Activated CD4-positive, alpha-beta memory T cell treated with anti-CD3 and anti-CD28 coated beads for 36 hours (primary cell): ENCODE measurements at regions not wholly inside any gene's neighbourhood (a gene's known extent, or its start where the extent isn't known, plus 50 kb on each side); places are given as distances from the start of the nearest gene placed in this dataset.
"Not testable (repeated sequence)": the region's sequence is repeated elsewhere in the genome, so short reads cannot be mapped to it uniquely, and the experiment has no call there.

Source experiments
- CTCF ChIA-PET: fragments of 350-600 bp; sonication (Branson Sonifier 250); formaldehyde crosslinking; loops from one replicate; lab custom pipeline; 2021; ENCODE audit warnings: antibody characterized with exemption, inconsistent platforms; lab: Charles Lee
- POLR2A ChIA-PET: fragments of 350-600 bp; sonication (Branson Sonifier 250); formaldehyde crosslinking; loops from one replicate; lab custom pipeline; 2021; ENCODE audit warnings: antibody characterized with exemption; lab: Charles Lee
- DNase-seq: peaks from one replicate; pipeline ENCODE4 v3.0.0-alpha.2; 2020
- H3K27ac Mint-ChIP-seq: one replicate; pipeline ENCODE4 v1.8.0; 2021; ENCODE audit warnings: mixed read lengths
- H3K27me3 Mint-ChIP-seq: one replicate; pipeline ENCODE4 v1.8.0; 2021; ENCODE audit warnings: mixed read lengths
- H3K36me3 Mint-ChIP-seq: one replicate; pipeline ENCODE4 v1.8.0; 2021; ENCODE audit warnings: mixed read lengths
- H3K4me1 Mint-ChIP-seq: one replicate; pipeline ENCODE4 v1.8.0; 2021; ENCODE audit warnings: low read depth, mixed read lengths
- H3K4me3 Mint-ChIP-seq: one replicate; pipeline ENCODE4 v1.8.0; 2021; ENCODE audit warnings: mild to moderate bottlenecking, mixed read lengths
- H3K9me3 Mint-ChIP-seq: one replicate; pipeline ENCODE4 v1.8.0; 2021; ENCODE audit warnings: mixed read lengths
- intact Hi-C: fragments of 100-400 bp; cut with micrococcal nuclease; formaldehyde crosslinking; loops from one replicate; pipeline ENCODE4 v1.15.1; 2023

DNA sequence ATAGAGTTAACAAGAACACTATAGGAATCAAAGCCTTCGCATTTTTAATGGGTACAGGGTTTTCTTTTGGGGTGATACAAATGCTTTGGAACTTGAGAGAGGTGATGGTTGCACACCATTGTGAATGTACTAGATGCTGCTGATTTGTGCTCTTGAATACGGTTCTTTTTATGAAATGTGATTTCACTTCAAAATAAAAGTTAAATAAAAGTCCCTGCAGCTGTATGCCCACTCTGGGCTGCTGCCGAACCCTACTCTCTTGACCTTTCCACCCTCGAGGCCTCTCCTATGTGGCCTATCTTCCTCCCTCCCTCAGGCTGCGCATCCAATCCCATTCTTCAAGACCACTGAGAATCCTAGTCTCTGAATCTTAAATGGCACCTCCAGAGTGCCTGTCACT, 168.5 kb upstream of the AJAP1 start:
- Mint-ChIP-seq H3K9me3 (no peaks in the 10 kb centered on the region), H3K36me3 (no peaks in the 10 kb centered on the region), H3K4me1 (no peaks in the 10 kb centered on the region), H3K27ac (no peak overlapping the region), H3K4me3 (no peak overlapping the region), H3K27me3 (no peaks in the 10 kb centered on the region)
- ChIA-PET POLR2A (no interaction called here), CTCF (no interaction called here)
- intact Hi-C loops = no loop called here
- no peak for DNase-seq

- Mint-ChIP-seq H3K27ac (no peak overlapping the region), H3K36me3 (no peaks in the 10 kb centered on the region), H3K4me3 (no peak overlapping the region), H3K9me3 (no peaks in the 10 kb centered on the region), H3K27me3 (peaks cover 3% of the 10 kb centered on the region), H3K4me1 (no peaks in the 10 kb centered on the region)
- no peak for DNase-seq
- ChIA-PET CTCF (no interaction called here), POLR2A (no interaction called here)
- intact Hi-C loops = no loop called here
Observed at GRCh38 chr1:4486408-4487120, 167.8 kb upstream of the AJAP1 start.

GRCh38 chr1:4488018-4488417, 166.4 kb upstream of the AJAP1 start:
- Mint-ChIP-seq H3K4me3 (no peak overlapping the region), H3K27me3 (peaks cover 3% of the 10 kb centered on the region), H3K4me1 (no peaks in the 10 kb centered on the region), H3K36me3 (no peaks in the 10 kb centered on the region), H3K27ac (no peak overlapping the region), H3K9me3 (no peaks in the 10 kb centered on the region)
- ChIA-PET POLR2A (no interaction called here), CTCF (no interaction called here)
- intact Hi-C loops = no loop called here
- DNase-seq = no peak

DNA sequence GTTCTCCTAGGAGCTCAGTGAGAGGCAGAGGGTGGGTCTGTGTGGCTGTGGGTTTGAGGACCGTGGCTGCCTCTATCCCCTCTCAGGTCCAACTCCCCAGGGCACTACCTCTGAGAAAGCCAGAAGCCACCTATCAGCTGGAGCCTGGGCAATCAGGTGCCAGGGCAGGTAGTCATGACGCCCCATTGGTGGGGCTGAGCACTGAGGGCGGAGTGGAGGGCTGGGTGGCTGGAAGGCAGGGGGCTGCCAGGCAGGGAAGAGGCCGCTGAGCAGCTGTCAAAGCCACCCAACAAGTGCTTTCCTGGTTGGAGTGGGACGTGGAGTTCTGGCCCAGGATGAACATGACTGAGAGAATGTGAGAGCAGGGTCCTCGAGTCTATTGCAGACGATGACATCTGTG, 164.9 kb upstream of the AJAP1 start:
- ChIA-PET POLR2A (no interaction called here), CTCF (no interaction called here)
- no peak for DNase-seq
- intact Hi-C loops = no loop called here
- H3K9me3 Mint-ChIP-seq = no peaks in the 10 kb centered on the region
- no peaks in the 10 kb centered on the region for H3K36me3 Mint-ChIP-seq
- H3K27ac Mint-ChIP-seq = no peak overlapping the region
- no peaks in the 10 kb centered on the region for H3K4me1 Mint-ChIP-seq
- peaks cover 8% of the 10 kb centered on the region for H3K27me3 Mint-ChIP-seq
- no peak overlapping the region for H3K4me3 Mint-ChIP-seq

GRCh38 chr1:4489992-4490391, 164.4 kb upstream of the AJAP1 start:
- intact Hi-C loops, H3K4me1 Mint-ChIP-seq, H3K36me3 Mint-ChIP-seq, CTCF ChIA-PET, POLR2A ChIA-PET, H3K9me3 Mint-ChIP-seq, H3K4me3 Mint-ChIP-seq, DNase-seq, H3K27ac Mint-ChIP-seq, H3K27me3 Mint-ChIP-seq: not testable (repeated sequence)

GRCh38 chr1:4494027-4494426, 160.4 kb upstream of the AJAP1 start:
- no peaks in the 10 kb centered on the region for H3K36me3 Mint-ChIP-seq
- no peak for DNase-seq
- CTCF ChIA-PET = no interaction called here

DNA sequence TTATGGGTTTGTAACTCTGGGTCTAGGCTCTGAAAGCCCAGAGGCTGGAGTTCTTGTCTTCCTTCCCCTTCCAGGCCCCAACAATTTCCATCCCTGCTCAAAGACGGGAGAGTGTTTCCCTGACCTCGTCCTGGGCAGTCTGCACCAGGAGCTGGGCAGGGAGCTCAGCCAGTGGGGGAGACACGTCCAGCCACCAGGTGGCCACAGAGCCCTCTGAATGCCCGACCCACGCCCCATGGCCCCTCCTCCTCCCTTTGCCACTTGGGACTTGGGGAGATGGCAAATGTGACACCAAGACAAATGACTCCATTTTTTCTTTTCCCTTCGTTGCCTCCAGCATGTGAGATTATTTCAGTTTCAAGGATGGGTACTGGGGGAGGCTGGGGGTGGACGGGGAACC, 159.9 kb upstream of the AJAP1 start:
- no peak for DNase-seq
- Mint-ChIP-seq H3K27me3 (peaks cover 8% of the 10 kb centered on the region), H3K4me3 (no peak overlapping the region), H3K27ac (no peak overlapping the region), H3K4me1 (no peaks in the 10 kb centered on the region), H3K36me3 (no peaks in the 10 kb centered on the region), H3K9me3 (no peaks in the 10 kb centered on the region)
- CTCF ChIA-PET = no interaction called here
- POLR2A ChIA-PET = no interaction called here
- intact Hi-C loops = no loop called here

More at GRCh38 chr1:4494027-4494426, 160.4 kb upstream of the AJAP1 start:
- POLR2A ChIA-PET = no interaction called here
- H3K4me1 Mint-ChIP-seq = no peaks in the 10 kb centered on the region
- H3K9me3 Mint-ChIP-seq = no peaks in the 10 kb centered on the region
- H3K27ac Mint-ChIP-seq = no peak overlapping the region
- no peak overlapping the region for H3K4me3 Mint-ChIP-seq
- peaks cover 8% of the 10 kb centered on the region for H3K27me3 Mint-ChIP-seq
- intact Hi-C loops = no loop called here

GRCh38 chr1:4495809-4496208, 158.6 kb upstream of the AJAP1 start:
- H3K36me3 Mint-ChIP-seq = no peaks in the 10 kb centered on the region
- ChIA-PET POLR2A (no interaction called here), CTCF (no interaction called here)
- intact Hi-C loops = no loop called here
- H3K4me3 Mint-ChIP-seq = no peak overlapping the region
- H3K4me1 Mint-ChIP-seq = no peaks in the 10 kb centered on the region
- peaks cover 8% of the 10 kb centered on the region for H3K27me3 Mint-ChIP-seq
- H3K27ac Mint-ChIP-seq = no peak overlapping the region
- no peaks in the 10 kb centered on the region for H3K9me3 Mint-ChIP-seq
- no peak for DNase-seq

DNA sequence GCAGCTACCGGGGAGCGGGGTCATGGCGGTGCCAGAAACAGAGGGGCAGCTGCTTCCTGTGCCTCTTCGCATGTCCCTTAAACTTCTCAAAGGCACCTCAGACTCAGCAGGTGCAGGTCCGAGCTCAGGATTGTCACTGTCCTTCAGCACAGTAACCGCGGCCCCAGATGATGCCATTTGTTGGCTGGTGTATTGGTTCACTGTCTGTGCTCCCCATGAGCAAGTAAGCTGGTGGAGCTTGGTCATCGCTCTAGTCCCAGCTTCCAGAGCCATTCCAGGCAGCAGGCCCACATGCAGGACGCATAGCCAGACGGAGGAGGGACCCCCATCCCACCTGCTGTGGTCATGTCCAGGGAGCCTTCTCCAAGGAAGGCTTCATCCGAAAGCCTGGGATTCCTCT, 154.0 kb upstream of the AJAP1 start:
- no peak for DNase-seq
- no peaks in the 10 kb centered on the region for H3K4me1 Mint-ChIP-seq
- H3K4me3 Mint-ChIP-seq = no peak overlapping the region
- H3K36me3 Mint-ChIP-seq = no peaks in the 10 kb centered on the region
- ChIA-PET POLR2A (no interaction called here), CTCF (no interaction called here)
- H3K27ac Mint-ChIP-seq = no peak overlapping the region
- intact Hi-C loops = no loop called here
- no peaks in the 10 kb centered on the region for H3K9me3 Mint-ChIP-seq
- H3K27me3 Mint-ChIP-seq = no peaks in the 10 kb centered on the region

GRCh38 chr1:4506591-4506990, 147.8 kb upstream of the AJAP1 start:
- H3K4me1 Mint-ChIP-seq = no peaks in the 10 kb centered on the region
- peaks cover 9% of the 10 kb centered on the region for H3K27me3 Mint-ChIP-seq
- no peak for DNase-seq
- no peaks in the 10 kb centered on the region for H3K36me3 Mint-ChIP-seq
- no peak overlapping the region for H3K4me3 Mint-ChIP-seq
- ChIA-PET POLR2A (no interaction called here), CTCF (no interaction called here)
- no peak overlapping the region for H3K27ac Mint-ChIP-seq
- intact Hi-C loops = no loop called here
- H3K9me3 Mint-ChIP-seq = no peaks in the 10 kb centered on the region

DNA sequence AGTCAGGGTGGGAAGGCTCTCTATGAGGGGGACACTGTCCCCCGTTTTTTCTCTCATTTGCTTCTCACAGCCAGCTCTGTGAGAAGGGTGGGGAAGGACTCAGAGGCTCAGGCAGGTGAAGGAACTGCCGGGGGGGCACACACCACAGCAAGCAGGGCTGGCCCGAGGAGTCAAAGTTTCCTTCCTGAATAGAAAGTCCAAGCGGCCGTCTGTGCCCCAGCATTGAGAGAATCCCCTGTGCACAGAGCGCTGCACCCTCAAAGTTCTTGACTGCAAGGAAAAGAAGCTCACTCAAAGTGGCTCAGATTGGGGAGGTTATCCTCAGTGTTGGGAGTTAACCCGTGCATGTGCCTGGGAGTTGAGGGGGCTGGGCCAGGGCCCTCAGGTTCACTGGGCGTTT, 145.2 kb upstream of the AJAP1 start:
- DNase-seq = no peak
- CTCF ChIA-PET = no interaction called here
- H3K4me3 Mint-ChIP-seq = no peak overlapping the region
- peaks cover 9% of the 10 kb centered on the region for H3K27me3 Mint-ChIP-seq
- H3K9me3 Mint-ChIP-seq = no peaks in the 10 kb centered on the region
- H3K36me3 Mint-ChIP-seq = no peaks in the 10 kb centered on the region
- no peak overlapping the region for H3K27ac Mint-ChIP-seq
- H3K4me1 Mint-ChIP-seq = no peaks in the 10 kb centered on the region
- intact Hi-C loops = no loop called here
- POLR2A ChIA-PET = no interaction called here

DNA sequence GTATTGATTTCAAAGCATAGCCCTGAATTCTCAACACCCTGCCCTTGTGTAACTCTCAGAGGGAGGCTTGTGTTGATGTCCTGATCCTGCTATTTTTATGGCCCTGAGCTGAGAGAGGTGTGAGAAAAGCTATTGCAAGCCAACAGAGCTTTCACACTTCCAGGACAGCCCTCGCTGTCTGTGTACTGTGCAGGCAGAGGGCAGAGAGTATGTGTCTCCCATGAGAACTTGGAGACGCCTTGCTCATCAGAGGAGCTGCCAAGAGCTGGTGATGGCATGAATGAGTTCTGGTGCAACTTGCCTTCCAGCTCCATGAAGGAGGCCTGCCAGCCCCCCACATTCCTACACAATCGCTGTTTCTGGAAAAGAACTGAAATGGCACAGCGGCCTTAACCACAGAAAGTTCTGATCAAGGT, 144.1 kb upstream of the AJAP1 start:
- no peaks in the 10 kb centered on the region for H3K36me3 Mint-ChIP-seq
- H3K27ac Mint-ChIP-seq = no peak overlapping the region
- ChIA-PET POLR2A (no interaction called here), CTCF (no interaction called here)
- H3K27me3 Mint-ChIP-seq = peaks cover 9% of the 10 kb centered on the region
- no peaks in the 10 kb centered on the region for H3K4me1 Mint-ChIP-seq
- DNase-seq = no peak
- intact Hi-C loops = no loop called here
- H3K9me3 Mint-ChIP-seq = no peaks in the 10 kb centered on the region
- H3K4me3 Mint-ChIP-seq = no peak overlapping the region

- Mint-ChIP-seq H3K9me3 (no peaks in the 10 kb centered on the region), H3K4me3 (no peak overlapping the region), H3K27ac (no peak overlapping the region), H3K27me3 (peaks cover 9% of the 10 kb centered on the region), H3K36me3 (no peaks in the 10 kb centered on the region), H3K4me1 (no peaks in the 10 kb centered on the region)
- DNase-seq = no peak
- POLR2A ChIA-PET = no interaction called here
- intact Hi-C loops = no loop called here
- CTCF ChIA-PET = no interaction called here
Observed at GRCh38 chr1:4511374-4511773, 143.0 kb upstream of the AJAP1 start.
